K562 (cell line): ENCODE measurements at regions not wholly inside any gene's neighbourhood (a gene's known extent, or its start where the extent isn't known, plus 50 kb on each side); places are given as distances from the start of the nearest gene placed in this dataset.

Source experiments
- EZH2 ChIP-seq: IDR thresholded peaks from 2 replicates; pipeline ENCODE4 v1.6.1; 2012; ENCODE audit warnings: low read depth, mild to moderate bottlenecking, inconsistent platforms, low read length, borderline replicate concordance
- HMG20B ChIP-seq: fragments of 250-450 bp; sonication (Bioruptor Pico); IDR thresholded peaks from 2 replicates; pipeline ENCODE4 v1.5.0; 2021; ENCODE audit warnings: mild to moderate bottlenecking
- HNRNPH1 ChIP-seq: fragments of 200-400 bp; formaldehyde crosslinking; optimal IDR thresholded peaks from 2 replicates; pipeline ENCODE3; 2017; ENCODE audit warnings: low read depth, mild to moderate bottlenecking, low read length, moderate library complexity
- IFI16 ChIP-seq: fragments of 250-450 bp; sonication (Bioruptor Pico); IDR thresholded peaks from 2 replicates; pipeline ENCODE4 v2.1.2; 2022; ENCODE audit warnings: mild to moderate bottlenecking, inconsistent platforms
- MAFG ChIP-seq: fragments of 450-650 bp; conservative IDR thresholded peaks from 2 replicates; pipeline ENCODE4 v1.6.1; 2016; ENCODE audit warnings: missing genetic modification characterization, missing compliant biosample characterization
- MAFK ChIP-seq: IDR thresholded peaks from 2 replicates; pipeline ENCODE4 v1.6.1; 2011; ENCODE audit warnings: low read length, improper control_type of control experiment
- MAZ ChIP-seq, 2 experiments: fragments of 450-650 bp in 1 of 2; sonication (generic) in 1 of 2; formaldehyde crosslinking; IDR thresholded peaks in 1 of 2; conservative IDR thresholded peaks in 1 of 2; 2 replicates each; pipeline versions ENCODE4 v1.4.0 to v1.5.0; 2020; ENCODE audit warnings: mild to moderate bottlenecking in 1 of 2, missing genetic modification reagents in 1 of 2
- MTA1 ChIP-seq: fragments of 450-650 bp; IDR thresholded peaks from 2 replicates; pipeline ENCODE4 v1.6.1; 2017; ENCODE audit warnings: borderline replicate concordance
- SMC3 ChIP-seq: conservative IDR thresholded peaks from 2 replicates; pipeline ENCODE4 v1.6.1; 2011; ENCODE audit warnings: low read depth, low read length, improper control_type of control experiment; ENCODE audit not compliant: insufficient read depth
- TAF1 ChIP-seq: IDR thresholded peaks from 2 replicates; pipeline ENCODE4 v1.6.1; 2011; ENCODE audit warnings: mild to moderate bottlenecking, low read length, moderate library complexity; ENCODE audit not compliant: insufficient read depth, control insufficient read depth, severe bottlenecking; ENCODE audit errors: extremely low read depth
- TF ChIP-seq, protein P1 (sequence below): sonication (generic); formaldehyde crosslinking; IDR thresholded peaks from 2 replicates; pipeline ENCODE4 v1.8.1; 2023; ENCODE audit warnings: mild to moderate bottlenecking, missing genetic modification reagents
- TF ChIP-seq, protein P2 (sequence below): fragments of 250-450 bp; sonication (Bioruptor Pico); IDR thresholded peaks from 2 replicates; pipeline ENCODE4 v1.4.0; 2020; ENCODE audit warnings: mild to moderate bottlenecking, moderate library complexity, borderline replicate concordance

DNA sequence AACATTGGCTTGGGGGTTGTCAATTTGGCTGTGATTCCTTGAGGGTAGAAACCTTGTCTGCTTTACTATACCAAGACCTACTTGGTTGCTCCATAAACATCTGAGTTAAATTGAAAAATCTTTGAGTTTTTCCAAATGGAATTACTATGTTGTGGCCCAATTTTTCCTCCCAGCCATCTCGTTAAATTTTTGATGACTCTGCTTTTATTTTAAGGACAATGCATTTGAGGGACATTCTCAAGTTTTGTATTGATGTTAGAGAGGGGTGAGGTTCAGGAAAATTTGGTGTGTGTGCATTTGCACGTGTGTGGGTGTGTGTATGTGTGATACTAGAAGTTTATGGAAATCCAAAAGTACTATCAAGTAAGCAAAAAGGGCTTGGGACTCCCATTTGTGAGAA lies 491.4 kb upstream of the KLF4 start (continued):
- TF ChIP-seq, protein P1, sequence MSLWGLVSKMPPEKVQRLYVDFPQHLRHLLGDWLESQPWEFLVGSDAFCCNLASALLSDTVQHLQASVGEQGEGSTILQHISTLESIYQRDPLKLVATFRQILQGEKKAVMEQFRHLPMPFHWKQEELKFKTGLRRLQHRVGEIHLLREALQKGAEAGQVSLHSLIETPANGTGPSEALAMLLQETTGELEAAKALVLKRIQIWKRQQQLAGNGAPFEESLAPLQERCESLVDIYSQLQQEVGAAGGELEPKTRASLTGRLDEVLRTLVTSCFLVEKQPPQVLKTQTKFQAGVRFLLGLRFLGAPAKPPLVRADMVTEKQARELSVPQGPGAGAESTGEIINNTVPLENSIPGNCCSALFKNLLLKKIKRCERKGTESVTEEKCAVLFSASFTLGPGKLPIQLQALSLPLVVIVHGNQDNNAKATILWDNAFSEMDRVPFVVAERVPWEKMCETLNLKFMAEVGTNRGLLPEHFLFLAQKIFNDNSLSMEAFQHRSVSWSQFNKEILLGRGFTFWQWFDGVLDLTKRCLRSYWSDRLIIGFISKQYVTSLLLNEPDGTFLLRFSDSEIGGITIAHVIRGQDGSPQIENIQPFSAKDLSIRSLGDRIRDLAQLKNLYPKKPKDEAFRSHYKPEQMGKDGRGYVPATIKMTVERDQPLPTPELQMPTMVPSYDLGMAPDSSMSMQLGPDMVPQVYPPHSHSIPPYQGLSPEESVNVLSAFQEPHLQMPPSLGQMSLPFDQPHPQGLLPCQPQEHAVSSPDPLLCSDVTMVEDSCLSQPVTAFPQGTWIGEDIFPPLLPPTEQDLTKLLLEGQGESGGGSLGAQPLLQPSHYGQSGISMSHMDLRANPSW (CRISPR knock-in tag): no peak
- TF ChIP-seq, protein P2, sequence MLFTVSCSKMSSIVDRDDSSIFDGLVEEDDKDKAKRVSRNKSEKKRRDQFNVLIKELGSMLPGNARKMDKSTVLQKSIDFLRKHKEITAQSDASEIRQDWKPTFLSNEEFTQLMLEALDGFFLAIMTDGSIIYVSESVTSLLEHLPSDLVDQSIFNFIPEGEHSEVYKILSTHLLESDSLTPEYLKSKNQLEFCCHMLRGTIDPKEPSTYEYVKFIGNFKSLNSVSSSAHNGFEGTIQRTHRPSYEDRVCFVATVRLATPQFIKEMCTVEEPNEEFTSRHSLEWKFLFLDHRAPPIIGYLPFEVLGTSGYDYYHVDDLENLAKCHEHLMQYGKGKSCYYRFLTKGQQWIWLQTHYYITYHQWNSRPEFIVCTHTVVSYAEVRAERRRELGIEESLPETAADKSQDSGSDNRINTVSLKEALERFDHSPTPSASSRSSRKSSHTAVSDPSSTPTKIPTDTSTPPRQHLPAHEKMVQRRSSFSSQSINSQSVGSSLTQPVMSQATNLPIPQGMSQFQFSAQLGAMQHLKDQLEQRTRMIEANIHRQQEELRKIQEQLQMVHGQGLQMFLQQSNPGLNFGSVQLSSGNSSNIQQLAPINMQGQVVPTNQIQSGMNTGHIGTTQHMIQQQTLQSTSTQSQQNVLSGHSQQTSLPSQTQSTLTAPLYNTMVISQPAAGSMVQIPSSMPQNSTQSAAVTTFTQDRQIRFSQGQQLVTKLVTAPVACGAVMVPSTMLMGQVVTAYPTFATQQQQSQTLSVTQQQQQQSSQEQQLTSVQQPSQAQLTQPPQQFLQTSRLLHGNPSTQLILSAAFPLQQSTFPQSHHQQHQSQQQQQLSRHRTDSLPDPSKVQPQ (CRISPR knock-in tag): no peak
- TF ChIP-seq SMC3: no peak
- no peak for TF ChIP-seq HNRNPH1
- TF ChIP-seq IFI16 (CRISPR knock-in tag): no peak
- peak; percentile 77 for TF ChIP-seq MAFK
- TF ChIP-seq MAZ (CRISPR knock-in tag; conservative IDR thresholded peaks at IDR 0.05 in 1 of 2, IDR thresholded peaks at IDR 0.05 in 1 of 2): no peak
- no peak for TF ChIP-seq EZH2
- no peak for TF ChIP-seq TAF1
- TF ChIP-seq MAFG: peak; percentile 80
- no peak for TF ChIP-seq HMG20B (CRISPR knock-in tag)
- TF ChIP-seq MTA1: no peak
